ENCODE measurements at regions not wholly inside any gene's neighbourhood (a gene's known extent, or its start where the extent isn't known, plus 50 kb on each side); places are given as distances from the start of the nearest gene placed in this dataset.

GRCh38 chr4:105050896-105051295 lies 95.8 kb upstream of the TET2 start:
- H3K4me1 ChIP-seq (ENCODE audit: control insufficient read depth in 1 of 2, extremely low read depth in 1 of 2, insufficient read depth in 2 of 2, low read length in 2 of 2) = no peaks in the 10 kb centered on the region
- no peaks in the 10 kb centered on the region for H3K36me3 ChIP-seq (ENCODE audit: control insufficient read depth in 2 of 2, extremely low read depth in 1 of 2, insufficient read depth in 1 of 2, low read length in 1 of 2)
- Mint-ChIP-seq H3K36me3 (peaks cover 3% of the 10 kb centered on the region), H3K9me3 (peaks cover 7 to 13% (median 9%) of the 10 kb centered on the region in 3 donors), H3K4me3 (no peak overlapping the region), H3K4me1 (no peaks in the 10 kb centered on the region), H3K27ac (no peak overlapping the region), H3K27me3 (peaks cover 0 to 3% of the 10 kb centered on the region in 2 donors)
- ChIA-PET POLR2A (no interaction called here), CTCF (no interaction called here)
- no peaks in the 10 kb centered on the region for H3K9me3 ChIP-seq
- no CpG with 5 or more reads among the region's 2 CpGs for WGBS (ENCODE audit: insufficient coverage)
- H3K4me3 ChIP-seq (ENCODE audit: control insufficient read depth in 1 of 2, extremely low read depth in 1 of 2, low read length in 1 of 2) = no peak overlapping the region
- DNase-seq (no peak), ATAC-seq (replicated peaks in 1 of 4) (no peak)
- H3K27ac ChIP-seq (ENCODE audit: low read length) = no peak overlapping the region
- peaks cover 0 to 4% of the 10 kb centered on the region in 2 experiments for H3K27me3 ChIP-seq (replicated peaks in 1 of 2; ENCODE audit: control insufficient read depth in 2 of 2, extremely low read depth in 1 of 2, insufficient read depth in 2 of 2, low read length in 1 of 2)

DNA sequence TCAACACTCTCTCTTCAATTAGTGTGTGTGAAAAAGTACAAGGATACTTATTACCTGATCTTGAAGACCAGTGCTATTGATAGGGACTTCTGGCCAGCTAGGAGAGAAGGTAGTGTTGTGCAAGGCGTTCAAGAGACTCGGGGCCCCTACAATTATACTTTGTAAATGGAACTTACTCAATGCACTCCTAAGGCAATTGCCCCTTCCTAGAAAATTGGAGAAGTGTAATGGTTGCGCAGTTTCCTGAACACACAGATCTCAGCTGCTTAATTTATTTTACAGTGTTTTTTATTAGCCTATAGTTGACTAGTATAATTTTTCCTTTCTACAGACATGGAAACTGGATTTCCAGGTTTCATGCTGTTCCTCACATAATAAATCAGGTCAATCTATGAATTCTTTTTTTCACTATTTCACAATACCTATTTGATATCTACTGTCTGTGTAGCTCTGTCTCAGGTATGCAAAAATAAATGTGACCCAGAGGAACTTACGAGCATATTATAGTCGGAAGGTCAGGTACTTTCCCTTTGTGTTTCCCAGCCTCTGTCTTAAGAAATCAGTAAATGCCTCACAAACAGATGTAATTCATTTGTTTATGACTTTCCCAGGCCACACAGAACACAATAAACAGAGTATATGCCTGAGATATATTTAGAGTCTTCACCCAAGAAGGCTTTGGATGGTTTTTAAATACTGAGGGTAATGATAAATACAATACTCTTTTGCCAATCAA lies 89.1 kb upstream of the TET2 start:
- peaks cover 10 to 25% (median 20%) of the 10 kb centered on the region in 3 donors for H3K4me1 Mint-ChIP-seq
- ChIA-PET CTCF (no interaction called here), POLR2A (no interaction called here)
- no peak overlapping the region for H3K27ac Mint-ChIP-seq
- Histone ChIP-seq H3K27ac (ENCODE audit: low read length) (no peak overlapping the region), H3K9me3 (no peaks in the 10 kb centered on the region), H3K27me3 (replicated peaks in 1 of 2; ENCODE audit: control insufficient read depth in 2 of 2, extremely low read depth in 1 of 2, insufficient read depth in 2 of 2, low read length in 1 of 2) (no peaks in the 10 kb centered on the region), H3K4me3 (ENCODE audit: control insufficient read depth in 1 of 2, extremely low read depth in 1 of 2, low read length in 1 of 2) (no peak overlapping the region), H3K36me3 (ENCODE audit: control insufficient read depth in 2 of 2, extremely low read depth in 1 of 2, insufficient read depth in 1 of 2, low read length in 1 of 2) (no peaks in the 10 kb centered on the region), H3K4me1 (ENCODE audit: control insufficient read depth in 1 of 2, extremely low read depth in 1 of 2, insufficient read depth in 2 of 2, low read length in 2 of 2) (peaks cover 0 to 2% of the 10 kb centered on the region in 2 experiments)
- no peak overlapping the region for H3K4me3 Mint-ChIP-seq
- 88% methylated on average over 2 of the region's 5 CpGs for WGBS (ENCODE audit: insufficient coverage)
- H3K36me3 Mint-ChIP-seq = no peaks in the 10 kb centered on the region
- H3K9me3 Mint-ChIP-seq = peaks cover 2 to 3% (median 2%) of the 10 kb centered on the region in 3 donors
- H3K27me3 Mint-ChIP-seq = no peaks in the 10 kb centered on the region
- DNase-seq (no peak), ATAC-seq (replicated peaks in 1 of 4) (no peak)

- peaks cover 0 to 2% of the 10 kb centered on the region in 2 experiments for H3K4me1 ChIP-seq (ENCODE audit: control insufficient read depth in 1 of 2, extremely low read depth in 1 of 2, insufficient read depth in 2 of 2, low read length in 2 of 2)
- no CpG with 5 or more reads among the region's 3 CpGs for WGBS (ENCODE audit: insufficient coverage)
- H3K27me3 ChIP-seq (replicated peaks in 1 of 2; ENCODE audit: control insufficient read depth in 2 of 2, extremely low read depth in 1 of 2, insufficient read depth in 2 of 2, low read length in 1 of 2) = no peaks in the 10 kb centered on the region
- Mint-ChIP-seq H3K27ac (no peak overlapping the region), H3K4me1 (peaks cover 10 to 25% (median 20%) of the 10 kb centered on the region in 3 donors), H3K36me3 (no peaks in the 10 kb centered on the region), H3K27me3 (no peaks in the 10 kb centered on the region), H3K9me3 (no peaks in the 10 kb centered on the region), H3K4me3 (no peak overlapping the region)
- DNase-seq = no peak
- no peaks in the 10 kb centered on the region for H3K9me3 ChIP-seq
- ATAC-seq (replicated peaks in 1 of 4) = no peak
- ChIA-PET POLR2A (no interaction called here), CTCF (interaction anchor here in 1 of 2 donors (0.6 kb wide), 1 partner anchor 34 kb away, joined by 3 read pairs; no protein-coding TSS in a partner anchor)
- no peak overlapping the region for H3K4me3 ChIP-seq (ENCODE audit: control insufficient read depth in 1 of 2, extremely low read depth in 1 of 2, low read length in 1 of 2)
- H3K27ac ChIP-seq (ENCODE audit: low read length) = no peak overlapping the region
- H3K36me3 ChIP-seq (ENCODE audit: control insufficient read depth in 2 of 2, extremely low read depth in 1 of 2, insufficient read depth in 1 of 2, low read length in 1 of 2) = no peaks in the 10 kb centered on the region
Measured at GRCh38 chr4:105058177-105058812, 88.4 kb upstream of the TET2 start.

- Mint-ChIP-seq H3K4me1 (peaks cover 10 to 25% (median 20%) of the 10 kb centered on the region in 3 donors), H3K36me3 (no peaks in the 10 kb centered on the region), H3K27me3 (no peaks in the 10 kb centered on the region), H3K9me3 (no peaks in the 10 kb centered on the region), H3K4me3 (no peak overlapping the region), H3K27ac (no peak overlapping the region)
- no peaks in the 10 kb centered on the region for H3K9me3 ChIP-seq
- H3K4me3 ChIP-seq (ENCODE audit: control insufficient read depth in 1 of 2, extremely low read depth in 1 of 2, low read length in 1 of 2) = no peak overlapping the region
- ChIA-PET CTCF (interaction anchor here in 1 of 2 donors (0.6 kb wide), 1 partner anchor 17 kb away, joined by 3 read pairs; no protein-coding TSS in a partner anchor), POLR2A (no interaction called here)
- no peaks in the 10 kb centered on the region for H3K27me3 ChIP-seq (replicated peaks in 1 of 2; ENCODE audit: control insufficient read depth in 2 of 2, extremely low read depth in 1 of 2, insufficient read depth in 2 of 2, low read length in 1 of 2)
- DNase-seq = peak in 1 of 35 experiments; percentile 7
- no peaks in the 10 kb centered on the region for H3K36me3 ChIP-seq (ENCODE audit: control insufficient read depth in 2 of 2, extremely low read depth in 1 of 2, insufficient read depth in 1 of 2, low read length in 1 of 2)
- no peak overlapping the region for H3K27ac ChIP-seq (ENCODE audit: low read length)
- H3K4me1 ChIP-seq (ENCODE audit: control insufficient read depth in 1 of 2, extremely low read depth in 1 of 2, insufficient read depth in 2 of 2, low read length in 2 of 2) = peaks cover 0 to 2% of the 10 kb centered on the region in 2 experiments
- no peak for ATAC-seq (replicated peaks in 1 of 4)
Measured at GRCh38 chr4:105059337-105059736, 87.3 kb upstream of the TET2 start.

GRCh38 chr4:105060628-105061027 lies 86.0 kb upstream of the TET2 start:
- no peaks in the 10 kb centered on the region for H3K36me3 Mint-ChIP-seq
- H3K27me3 Mint-ChIP-seq = no peaks in the 10 kb centered on the region
- H3K4me1 ChIP-seq (ENCODE audit: control insufficient read depth in 1 of 2, extremely low read depth in 1 of 2, insufficient read depth in 2 of 2, low read length in 2 of 2) = peaks cover 0 to 2% of the 10 kb centered on the region in 2 experiments
- H3K27ac ChIP-seq (ENCODE audit: low read length) = no peak overlapping the region
- WGBS (ENCODE audit: insufficient coverage) = no CpG with 5 or more reads among the region's 1 CpG
- POLR2A ChIA-PET = no interaction called here
- DNase-seq = no peak
- no peaks in the 10 kb centered on the region for H3K27me3 ChIP-seq (replicated peaks in 1 of 2; ENCODE audit: control insufficient read depth in 2 of 2, extremely low read depth in 1 of 2, insufficient read depth in 2 of 2, low read length in 1 of 2)
- H3K27ac Mint-ChIP-seq = no peak overlapping the region
- no peak overlapping the region for H3K4me3 Mint-ChIP-seq
- no peaks in the 10 kb centered on the region for H3K9me3 ChIP-seq
- H3K36me3 ChIP-seq (ENCODE audit: control insufficient read depth in 2 of 2, extremely low read depth in 1 of 2, insufficient read depth in 1 of 2, low read length in 1 of 2) = no peaks in the 10 kb centered on the region
- peaks cover 10 to 25% (median 20%) of the 10 kb centered on the region in 3 donors for H3K4me1 Mint-ChIP-seq
- ATAC-seq (replicated peaks in 1 of 4) = peak in 3 of 4 experiments; percentile 20 to 51 (median 25)
- no peak overlapping the region for H3K4me3 ChIP-seq (ENCODE audit: control insufficient read depth in 1 of 2, extremely low read depth in 1 of 2, low read length in 1 of 2)
- CTCF ChIA-PET = no interaction called here
- H3K9me3 Mint-ChIP-seq = no peaks in the 10 kb centered on the region

GRCh38 chr4:105061136-105061696 lies 85.5 kb upstream of the TET2 start:
- H3K4me1 ChIP-seq (ENCODE audit: control insufficient read depth in 1 of 2, extremely low read depth in 1 of 2, insufficient read depth in 2 of 2, low read length in 2 of 2) = peaks cover 0 to 2% of the 10 kb centered on the region in 2 experiments
- Mint-ChIP-seq H3K9me3 (no peaks in the 10 kb centered on the region), H3K4me3 (peak overlapping the region in 2 of 3 donors; percentile 1 to 3), H3K4me1 (peaks cover 10 to 25% (median 20%) of the 10 kb centered on the region in 3 donors), H3K27me3 (no peaks in the 10 kb centered on the region), H3K27ac (peak overlapping the region; percentile 45 to 70), H3K36me3 (no peaks in the 10 kb centered on the region)
- no peaks in the 10 kb centered on the region for H3K9me3 ChIP-seq
- ChIA-PET CTCF (interaction anchor here in 1 of 2 donors (0.6 kb wide), 1 partner anchor 27 kb away, joined by 3 read pairs; no protein-coding TSS in a partner anchor), POLR2A (no interaction called here)
- 0% methylated on average over 2 of the region's 5 CpGs for whole genome bisulfite sequencing (ENCODE audit: insufficient coverage)
- no peaks in the 10 kb centered on the region for H3K27me3 ChIP-seq (replicated peaks in 1 of 2; ENCODE audit: control insufficient read depth in 2 of 2, extremely low read depth in 1 of 2, insufficient read depth in 2 of 2, low read length in 1 of 2)
- no peak overlapping the region for H3K4me3 ChIP-seq (ENCODE audit: control insufficient read depth in 1 of 2, extremely low read depth in 1 of 2, low read length in 1 of 2)
- no peaks in the 10 kb centered on the region for H3K36me3 ChIP-seq (ENCODE audit: control insufficient read depth in 2 of 2, extremely low read depth in 1 of 2, insufficient read depth in 1 of 2, low read length in 1 of 2)
- no peak overlapping the region for H3K27ac ChIP-seq (ENCODE audit: low read length)
- ATAC-seq (replicated peaks in 1 of 4) = peak; percentile 70 to 85 (median 76)
- DNase-seq = peak in 6 of 35 experiments; percentile 1 to 34 (median 17)
